ENCODE measurements at regions not wholly inside any gene's neighbourhood (a gene's known extent, or its start where the extent isn't known, plus 50 kb on each side); places are given as distances from the start of the nearest gene placed in this dataset.

DNA sequence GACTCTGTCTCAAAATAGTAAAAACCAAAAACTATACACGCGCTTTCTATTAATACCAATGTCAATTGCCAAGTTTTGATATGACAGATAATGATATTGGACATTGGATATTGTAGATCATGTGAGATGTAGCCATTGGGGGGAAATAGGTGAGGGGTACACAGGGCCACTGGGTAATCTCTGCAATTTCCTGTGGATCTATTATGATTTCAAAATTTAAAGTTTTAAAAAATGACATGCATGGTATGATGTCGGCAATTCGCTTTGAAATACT, 266.0 kb downstream of the PARN start:
- ChIA-PET CTCF (no interaction called here), RAD21 (ENCODE audit: low non-redundant PET in 1 of 2, low total read pairs in 2 of 2, uncharacterized antibody in 2 of 2, unreplicated experiment in 2 of 2) (interaction anchor here in 1 of 2 experiments (0.6 kb wide), 1 partner anchor 14 kb away, joined by 3 read pairs; no protein-coding TSS in a partner anchor), POLR2A (interaction anchor here (1.3 kb wide), 1 partner anchor 14 kb away, joined by 3 read pairs; no protein-coding TSS in a partner anchor)
- Histone ChIP-seq H3K9me2 (ENCODE audit: insufficient read depth) (no peaks in the 10 kb centered on the region), H3K79me2 (ENCODE audit: insufficient read depth, low read length) (no peaks in the 10 kb centered on the region), H2AFZ (ENCODE audit: low read depth, low read length, poor library complexity, severe bottlenecking) (peak overlapping the region; percentile 90), H3K4me3 (replicated peaks in 1 of 2; ENCODE audit: low read depth in 1 of 2, low read length in 2 of 2) (peak overlapping the region; percentile 35 to 52), H3K4me2 (ENCODE audit: low read length) (peak overlapping the region; percentile 87), H3K36me3 (ENCODE audit: control insufficient read depth in 1 of 2, insufficient read depth in 2 of 2, low read length in 2 of 2) (no peaks in the 10 kb centered on the region), H3K27me3 (ENCODE audit: insufficient read depth, low read length) (no peaks in the 10 kb centered on the region), H3K9me3 (ENCODE audit: control insufficient read depth in 1 of 2, insufficient read depth in 1 of 2, low read depth in 1 of 2, low read length in 2 of 2) (no peaks in the 10 kb centered on the region), H3K9ac (ENCODE audit: low read length) (peak overlapping the region; percentile 45), H3K27ac (ENCODE audit: low read depth, low read length) (peak overlapping the region; percentile 63), H3K4me1 (ENCODE audit: control insufficient read depth in 1 of 2, insufficient read depth in 2 of 2, low read length in 2 of 2) (peaks cover 20 to 26% of the 10 kb centered on the region in 2 experiments), H4K20me1 (ENCODE audit: insufficient read depth) (no peaks in the 10 kb centered on the region)
- TF ChIP-seq FOSL1 (IDR thresholded peaks at IDR 0.05; ENCODE audit: low read depth), result no peak
- no peak for TF ChIP-seq RAD21 (IDR thresholded peaks at IDR 0.05; ENCODE audit: low read depth)
- no peak for TF ChIP-seq SIN3A (IDR thresholded peaks at IDR 0.05; ENCODE audit: low read depth)
- TF ChIP-seq ZFX (IDR thresholded peaks at IDR 0.05), result no peak
- TF ChIP-seq, protein P1, sequence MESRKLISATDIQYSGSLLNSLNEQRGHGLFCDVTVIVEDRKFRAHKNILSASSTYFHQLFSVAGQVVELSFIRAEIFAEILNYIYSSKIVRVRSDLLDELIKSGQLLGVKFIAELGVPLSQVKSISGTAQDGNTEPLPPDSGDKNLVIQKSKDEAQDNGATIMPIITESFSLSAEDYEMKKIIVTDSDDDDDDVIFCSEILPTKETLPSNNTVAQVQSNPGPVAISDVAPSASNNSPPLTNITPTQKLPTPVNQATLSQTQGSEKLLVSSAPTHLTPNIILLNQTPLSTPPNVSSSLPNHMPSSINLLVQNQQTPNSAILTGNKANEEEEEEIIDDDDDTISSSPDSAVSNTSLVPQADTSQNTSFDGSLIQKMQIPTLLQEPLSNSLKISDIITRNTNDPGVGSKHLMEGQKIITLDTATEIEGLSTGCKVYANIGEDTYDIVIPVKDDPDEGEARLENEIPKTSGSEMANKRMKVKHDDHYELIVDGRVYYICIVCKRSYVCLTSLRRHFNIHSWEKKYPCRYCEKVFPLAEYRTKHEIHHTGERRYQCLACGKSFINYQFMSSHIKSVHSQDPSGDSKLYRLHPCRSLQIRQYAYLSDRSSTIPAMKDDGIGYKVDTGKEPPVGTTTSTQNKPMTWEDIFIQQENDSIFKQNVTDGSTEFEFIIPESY (IDR thresholded peaks at IDR 0.05; ENCODE audit: extremely low read depth, insufficient replicate concordance, low read length), result no peak
- TF ChIP-seq SRF (IDR thresholded peaks at IDR 0.05; ENCODE audit: low read depth), result no peak
- TF ChIP-seq CEBPB (IDR thresholded peaks at IDR 0.05; ENCODE audit: low read depth), result no peak
- TF ChIP-seq SP1 (IDR thresholded peaks at IDR 0.05; ENCODE audit: low read depth), result no peak
- TF ChIP-seq JUND (IDR thresholded peaks at IDR 0.05), result no peak
- TF ChIP-seq ZNF274 (IDR thresholded peaks at IDR 0.05; ENCODE audit: low read depth, low read length), result no peak
- no peak for TF ChIP-seq ELF1 (IDR thresholded peaks at IDR 0.05; ENCODE audit: borderline replicate concordance, low read depth)
- no peak for TF ChIP-seq CBX3 (IDR thresholded peaks at IDR 0.05; ENCODE audit: low read depth)
- TF ChIP-seq, protein P2, sequence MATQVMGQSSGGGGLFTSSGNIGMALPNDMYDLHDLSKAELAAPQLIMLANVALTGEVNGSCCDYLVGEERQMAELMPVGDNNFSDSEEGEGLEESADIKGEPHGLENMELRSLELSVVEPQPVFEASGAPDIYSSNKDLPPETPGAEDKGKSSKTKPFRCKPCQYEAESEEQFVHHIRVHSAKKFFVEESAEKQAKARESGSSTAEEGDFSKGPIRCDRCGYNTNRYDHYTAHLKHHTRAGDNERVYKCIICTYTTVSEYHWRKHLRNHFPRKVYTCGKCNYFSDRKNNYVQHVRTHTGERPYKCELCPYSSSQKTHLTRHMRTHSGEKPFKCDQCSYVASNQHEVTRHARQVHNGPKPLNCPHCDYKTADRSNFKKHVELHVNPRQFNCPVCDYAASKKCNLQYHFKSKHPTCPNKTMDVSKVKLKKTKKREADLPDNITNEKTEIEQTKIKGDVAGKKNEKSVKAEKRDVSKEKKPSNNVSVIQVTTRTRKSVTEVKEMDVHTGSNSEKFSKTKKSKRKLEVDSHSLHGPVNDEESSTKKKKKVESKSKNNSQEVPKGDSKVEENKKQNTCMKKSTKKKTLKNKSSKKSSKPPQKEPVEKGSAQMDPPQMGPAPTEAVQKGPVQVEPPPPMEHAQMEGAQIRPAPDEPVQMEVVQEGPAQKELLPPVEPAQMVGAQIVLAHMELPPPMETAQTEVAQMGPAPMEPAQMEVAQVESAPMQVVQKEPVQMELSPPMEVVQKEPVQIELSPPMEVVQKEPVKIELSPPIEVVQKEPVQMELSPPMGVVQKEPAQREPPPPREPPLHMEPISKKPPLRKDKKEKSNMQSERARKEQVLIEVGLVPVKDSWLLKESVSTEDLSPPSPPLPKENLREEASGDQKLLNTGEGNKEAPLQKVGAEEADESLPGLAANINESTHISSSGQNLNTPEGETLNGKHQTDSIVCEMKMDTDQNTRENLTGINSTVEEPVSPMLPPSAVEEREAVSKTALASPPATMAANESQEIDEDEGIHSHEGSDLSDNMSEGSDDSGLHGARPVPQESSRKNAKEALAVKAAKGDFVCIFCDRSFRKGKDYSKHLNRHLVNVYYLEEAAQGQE (IDR thresholded peaks at IDR 0.05; ENCODE audit: low read depth), result no peak
- BruUV-seq (replicated peaks), result no TSS peak
- intact Hi-C loops (cut with micrococcal nuclease), result loop anchor here (5.0 kb wide), 1 partner anchor 52 kb away; no protein-coding TSS in a partner anchor
- no peak; the same call in 1 of the 2 replicates for ATAC-seq
- DNase-seq (ENCODE audit: low read depth, low spot score), result no peak
